ENCODE measurements at regions not wholly inside any gene's neighbourhood (a gene's known extent, or its start where the extent isn't known, plus 50 kb on each side); places are given as distances from the start of the nearest gene placed in this dataset.
"Not testable (repeated sequence)": the region's sequence is repeated elsewhere in the genome, so short reads cannot be mapped to it uniquely, and the experiment has no call there.

DNA sequence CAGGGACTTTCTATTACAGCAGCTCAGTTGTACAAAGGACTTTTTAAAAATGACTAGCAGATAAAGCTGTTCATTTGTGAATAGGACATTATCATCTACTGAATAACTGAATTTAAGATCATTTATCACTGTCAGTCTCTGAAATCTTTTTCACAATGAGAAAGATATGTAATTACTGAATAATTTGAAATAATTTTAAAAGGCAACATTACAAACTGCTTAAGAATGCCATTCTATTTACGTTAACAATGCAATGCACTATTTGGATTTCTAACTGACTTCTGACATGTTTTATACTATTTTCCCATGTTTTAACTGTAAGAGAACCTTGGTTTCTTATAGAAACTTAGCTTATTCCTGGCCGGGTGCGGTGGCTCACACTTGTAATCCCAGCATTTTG lies 2033.0 kb upstream of the PCDH20 start:
- no peak for TF ChIP-seq CTCF (IDR thresholded peaks at IDR 0.05)
- Mint-ChIP-seq H3K4me3 (ENCODE audit: unreplicated experiment) (no peak overlapping the region), H3K4me1 (ENCODE audit: low read depth) (peaks cover 13% of the 10 kb centered on the region), H3K27ac (ENCODE audit: unreplicated experiment) (peak overlapping the region; percentile 51), H3K27me3 (ENCODE audit: low read depth) (no peaks in the 10 kb centered on the region), H3K36me3 (ENCODE audit: low read depth) (no peaks in the 10 kb centered on the region), H3K9me3 (ENCODE audit: low read depth) (peaks cover 6% of the 10 kb centered on the region)
- DNase-seq (ENCODE audit: low spot score), result no peak

GRCh38 chr13:63446329-63446728 lies 2030.7 kb upstream of the PCDH20 start:
- no peak overlapping the region for H3K4me3 Mint-ChIP-seq (ENCODE audit: unreplicated experiment)

GRCh38 chr13:63444225-63444624 lies 2028.6 kb upstream of the PCDH20 start:
- not testable (repeated sequence) for H3K36me3 Mint-ChIP-seq (ENCODE audit: low read depth); H3K27me3 Mint-ChIP-seq (ENCODE audit: low read depth); H3K4me3 Mint-ChIP-seq (ENCODE audit: unreplicated experiment)

More at GRCh38 chr13:63446329-63446728, 2030.7 kb upstream of the PCDH20 start:
- Mint-ChIP-seq H3K27me3 (ENCODE audit: low read depth) (no peaks in the 10 kb centered on the region), H3K4me1 (ENCODE audit: low read depth) (peaks cover 13% of the 10 kb centered on the region), H3K9me3 (ENCODE audit: low read depth) (peaks cover 18% of the 10 kb centered on the region), H3K36me3 (ENCODE audit: low read depth) (no peaks in the 10 kb centered on the region), H3K27ac (ENCODE audit: unreplicated experiment) (no peak overlapping the region)
- no peak for DNase-seq (ENCODE audit: low spot score)
- no peak for TF ChIP-seq CTCF (IDR thresholded peaks at IDR 0.05)

GRCh38 chr13:63438951-63439350 lies 2023.3 kb upstream of the PCDH20 start:
- no peak overlapping the region for H3K4me3 Mint-ChIP-seq (ENCODE audit: unreplicated experiment)
- H3K36me3 Mint-ChIP-seq (ENCODE audit: low read depth), result no peaks in the 10 kb centered on the region
- H3K4me1 Mint-ChIP-seq (ENCODE audit: low read depth), result peaks cover 21% of the 10 kb centered on the region
- H3K9me3 Mint-ChIP-seq (ENCODE audit: low read depth), result peaks cover 23% of the 10 kb centered on the region
- DNase-seq (ENCODE audit: low spot score), result no peak
- no peak for TF ChIP-seq CTCF (IDR thresholded peaks at IDR 0.05)
- no peak overlapping the region for H3K27ac Mint-ChIP-seq (ENCODE audit: unreplicated experiment)
- H3K27me3 Mint-ChIP-seq (ENCODE audit: low read depth), result no peaks in the 10 kb centered on the region

More at GRCh38 chr13:63444225-63444624, 2028.6 kb upstream of the PCDH20 start:
- not testable (repeated sequence) for H3K27ac Mint-ChIP-seq (ENCODE audit: unreplicated experiment); DNase-seq (ENCODE audit: low spot score); H3K4me1 Mint-ChIP-seq (ENCODE audit: low read depth)
- peaks cover 18% of the 10 kb centered on the region for H3K9me3 Mint-ChIP-seq (ENCODE audit: low read depth)

GRCh38 chr13:63436325-63436668 lies 2020.6 kb upstream of the PCDH20 start:
- Mint-ChIP-seq H3K4me3 (ENCODE audit: unreplicated experiment) (no peak overlapping the region), H3K4me1 (ENCODE audit: low read depth) (peaks cover 38% of the 10 kb centered on the region), H3K27me3 (ENCODE audit: low read depth) (no peaks in the 10 kb centered on the region), H3K27ac (ENCODE audit: unreplicated experiment) (peak overlapping the region; percentile 89), H3K9me3 (ENCODE audit: low read depth) (peaks cover 11% of the 10 kb centered on the region), H3K36me3 (ENCODE audit: low read depth) (no peaks in the 10 kb centered on the region)
- DNase-seq (ENCODE audit: low spot score), result no peak
- no peak for TF ChIP-seq CTCF (IDR thresholded peaks at IDR 0.05)

DNA sequence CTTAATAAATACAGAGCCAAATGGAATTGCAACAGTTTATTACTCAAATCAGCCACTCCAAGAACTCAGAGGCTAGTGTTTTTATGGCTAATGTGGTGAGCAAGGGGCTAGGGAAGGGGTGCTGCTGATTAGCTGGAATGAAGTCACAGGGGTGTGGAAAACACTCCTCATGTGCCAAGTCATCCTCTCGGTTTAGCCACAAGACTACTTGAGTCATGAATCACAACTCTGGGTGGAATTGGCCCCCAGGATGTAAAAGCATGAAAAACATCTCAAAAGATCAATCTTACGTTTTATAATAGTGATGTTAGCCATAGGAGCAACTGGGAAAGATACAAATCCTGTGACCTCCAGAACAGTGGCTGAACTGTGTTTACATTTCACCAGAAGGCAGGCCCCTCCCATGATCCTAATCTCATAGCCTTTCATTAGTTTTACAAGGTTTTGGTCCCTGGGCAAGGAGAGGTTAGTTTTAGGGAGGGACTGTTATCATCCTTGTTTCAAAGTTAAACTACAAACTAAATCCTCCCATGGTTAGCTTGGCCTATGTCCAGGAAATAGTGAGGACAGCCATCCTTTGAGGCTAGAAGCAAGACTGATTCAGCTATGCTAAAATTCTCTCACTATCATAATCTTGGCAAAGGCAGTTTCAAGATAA lies 2020.1 kb upstream of the PCDH20 start:
- no peak for DNase-seq (ENCODE audit: low spot score)
- H3K4me1 Mint-ChIP-seq (ENCODE audit: low read depth), result peaks cover 38% of the 10 kb centered on the region
- no peak overlapping the region for H3K4me3 Mint-ChIP-seq (ENCODE audit: unreplicated experiment)
- H3K9me3 Mint-ChIP-seq (ENCODE audit: low read depth), result peaks cover 11% of the 10 kb centered on the region
- TF ChIP-seq CTCF (IDR thresholded peaks at IDR 0.05), result no peak
- H3K27ac Mint-ChIP-seq (ENCODE audit: unreplicated experiment), result peak overlapping the region; percentile 89
- H3K27me3 Mint-ChIP-seq (ENCODE audit: low read depth), result no peaks in the 10 kb centered on the region
- H3K36me3 Mint-ChIP-seq (ENCODE audit: low read depth), result no peaks in the 10 kb centered on the region
